CD1c-positive myeloid dendritic cell (primary cell): ENCODE measurements at regions not wholly inside any gene's neighbourhood (a gene's known extent, or its start where the extent isn't known, plus 50 kb on each side); places are given as distances from the start of the nearest gene placed in this dataset.

Experiments
- DNase-seq: peaks from one replicate; pipeline ENCODE4 v3.0.0-alpha.2; 2016; ENCODE audit errors: extremely low spot score

GRCh38 chr10:78706256-78706655 is 362.5 kb upstream of the ZMIZ1 start:
- no peak for DNase-seq

DNA sequence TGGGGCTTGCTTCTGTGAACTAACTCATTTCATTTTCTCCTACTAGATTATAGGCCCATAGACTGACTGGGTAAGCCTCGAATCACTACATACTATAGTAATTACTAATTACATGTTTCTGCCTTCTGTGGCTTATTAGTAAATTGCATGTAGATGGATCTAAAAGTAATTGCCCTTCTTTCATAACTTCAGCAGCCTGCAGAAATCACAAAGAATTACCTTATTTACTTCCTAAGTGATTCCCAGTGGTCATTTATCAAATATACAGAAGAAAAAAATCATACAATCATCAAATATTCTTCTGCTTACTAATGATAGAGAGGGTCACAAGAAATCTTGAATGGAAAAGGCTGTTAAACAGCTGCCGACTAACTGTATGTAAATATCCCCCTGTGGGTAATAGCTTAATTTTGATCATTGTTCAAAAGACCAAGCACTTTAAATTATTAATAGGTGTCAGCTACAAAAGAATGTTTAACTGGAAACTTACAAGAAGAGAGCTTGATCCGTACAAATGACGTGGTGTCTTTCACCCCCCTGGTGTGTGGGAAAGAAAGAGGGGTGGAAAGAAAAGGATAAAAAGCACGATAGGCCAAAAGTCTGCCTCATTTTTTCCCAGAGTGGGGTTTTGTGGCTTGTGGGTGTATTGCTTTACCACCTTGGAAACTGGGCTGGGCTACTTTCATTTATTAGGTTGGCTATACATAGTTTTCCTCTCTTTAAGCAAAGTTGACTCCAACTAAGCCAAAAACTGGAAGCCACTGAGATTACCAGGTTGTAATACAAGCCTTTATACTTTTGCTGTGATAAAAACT is 361.8 kb upstream of the ZMIZ1 start:
- DNase-seq: no peak

DNA sequence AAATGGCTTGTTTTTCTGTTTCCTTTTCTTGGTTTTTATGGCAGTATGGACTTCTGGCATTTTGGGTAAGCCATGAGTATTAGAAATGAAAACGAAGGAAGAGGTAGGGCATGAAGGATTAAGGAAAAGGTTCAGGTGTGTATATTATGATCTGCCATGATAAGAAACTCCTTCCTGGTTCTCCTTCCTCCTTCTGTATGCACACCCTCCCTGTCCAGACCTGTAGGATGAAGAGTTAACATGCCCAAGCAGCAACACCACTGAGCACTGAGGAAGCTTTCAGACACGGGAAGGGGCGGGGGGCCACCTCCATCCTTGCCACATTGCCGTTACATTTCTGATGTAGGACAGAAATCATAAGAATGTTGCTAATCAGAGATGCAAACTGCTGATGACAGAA is 361.0 kb upstream of the ZMIZ1 start:
- DNase-seq: no peak

DNA sequence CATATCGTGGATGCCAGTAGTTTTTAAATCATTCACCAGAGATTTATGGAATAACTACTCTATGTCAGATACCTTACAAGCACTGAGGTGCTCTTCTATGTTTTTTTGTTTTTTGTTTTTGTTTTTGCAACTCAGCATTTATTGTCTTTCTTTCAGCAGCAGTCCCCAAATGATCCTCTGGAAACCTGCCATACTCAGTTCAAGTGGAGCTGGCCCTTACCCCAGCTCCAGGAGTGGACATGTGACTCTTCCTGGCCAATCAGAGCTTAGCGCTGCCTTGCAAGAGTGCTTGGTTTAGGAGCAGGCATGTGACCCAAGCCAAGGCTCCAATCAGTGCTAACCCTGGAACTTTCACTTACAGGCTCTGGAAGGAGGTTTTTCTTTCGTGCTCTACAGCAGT is 356.6 kb upstream of the ZMIZ1 start:
- no peak for DNase-seq

GRCh38 chr10:78713659-78714058 is 355.1 kb upstream of the ZMIZ1 start:
- DNase-seq: no peak

DNA sequence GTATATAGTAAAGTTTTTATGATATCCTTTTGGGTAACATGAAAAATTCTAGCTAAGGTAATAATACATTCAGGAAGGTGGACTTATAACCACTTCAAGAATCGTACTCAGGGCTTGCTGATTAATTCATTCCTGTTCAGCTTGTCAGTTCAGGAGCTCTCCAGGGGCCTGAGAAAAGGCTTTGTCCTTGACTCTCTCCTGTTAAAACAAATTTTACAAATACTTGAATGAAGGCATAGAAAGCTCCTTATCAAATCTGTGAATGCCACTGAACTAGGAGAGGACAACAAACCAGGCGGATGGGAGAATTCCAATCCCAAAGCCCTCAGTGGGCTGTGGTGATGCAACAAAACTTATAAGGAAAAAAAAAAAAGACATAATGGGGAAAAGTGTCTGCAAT is 354.5 kb upstream of the ZMIZ1 start:
- DNase-seq: no peak

DNA sequence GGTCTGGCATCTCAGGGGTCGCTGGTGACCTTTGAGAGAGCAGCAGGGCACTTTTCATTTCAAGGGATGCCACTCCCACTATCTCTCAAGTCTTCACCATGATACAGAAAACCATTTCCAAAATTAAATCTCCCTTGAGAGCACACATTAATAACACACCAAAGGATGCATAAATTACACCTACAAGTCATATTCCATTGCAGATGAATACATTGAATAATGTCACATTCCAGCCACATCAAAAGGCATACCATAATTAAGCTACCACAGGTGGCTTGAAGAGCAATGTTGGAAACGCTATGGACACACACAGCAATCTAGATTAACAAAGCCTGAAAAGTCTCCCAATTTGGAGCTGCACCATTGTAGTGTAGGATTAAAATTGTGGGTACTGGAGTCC is 353.3 kb upstream of the ZMIZ1 start:
- DNase-seq: no peak

- no peak for DNase-seq
These were observed 352.6 kb upstream of the ZMIZ1 start for GRCh38 chr10:78716043-78716660.

DNA sequence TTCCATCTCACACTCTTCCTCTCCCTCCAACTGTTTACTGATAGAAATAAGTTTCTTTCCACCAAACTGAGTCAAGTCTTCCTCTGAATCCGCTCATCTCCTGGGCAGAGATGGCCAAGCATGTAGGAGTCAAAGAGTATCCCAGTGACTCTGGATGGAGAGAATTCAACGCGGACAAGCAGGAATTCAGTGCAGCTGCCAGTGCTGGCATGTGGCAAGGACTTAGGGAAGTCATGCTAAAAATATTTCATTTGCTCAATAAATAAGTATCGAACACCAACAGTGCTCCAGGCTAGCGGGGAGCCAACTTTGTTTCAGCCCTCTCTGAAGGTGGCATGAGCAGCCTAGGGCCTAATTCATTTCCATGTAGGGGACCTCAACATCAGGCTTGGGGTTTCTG is 351.6 kb upstream of the ZMIZ1 start:
- no peak for DNase-seq

- no peak for DNase-seq
These were observed 350.7 kb upstream of the ZMIZ1 start for GRCh38 chr10:78718032-78718572.

DNA sequence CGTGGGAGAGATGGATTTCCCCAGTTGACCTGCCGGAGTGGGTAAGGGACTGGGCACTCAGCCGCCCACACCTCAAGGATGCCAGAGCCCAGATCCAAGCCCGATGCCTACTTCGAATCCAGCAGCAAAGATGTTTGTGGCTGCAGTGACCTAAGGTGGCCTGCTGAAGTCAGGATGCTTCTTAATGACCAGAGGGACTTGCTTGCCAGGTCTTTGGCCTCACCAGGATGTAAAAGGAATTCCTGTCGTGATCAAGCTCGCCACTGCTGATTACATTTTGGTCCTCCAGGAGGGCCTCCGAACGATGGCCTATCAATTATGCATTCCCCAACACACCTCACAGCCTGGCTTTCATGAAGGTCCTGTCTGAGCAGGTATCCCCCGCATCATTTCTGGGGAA is 349.5 kb upstream of the ZMIZ1 start:
- no peak for DNase-seq

DNA sequence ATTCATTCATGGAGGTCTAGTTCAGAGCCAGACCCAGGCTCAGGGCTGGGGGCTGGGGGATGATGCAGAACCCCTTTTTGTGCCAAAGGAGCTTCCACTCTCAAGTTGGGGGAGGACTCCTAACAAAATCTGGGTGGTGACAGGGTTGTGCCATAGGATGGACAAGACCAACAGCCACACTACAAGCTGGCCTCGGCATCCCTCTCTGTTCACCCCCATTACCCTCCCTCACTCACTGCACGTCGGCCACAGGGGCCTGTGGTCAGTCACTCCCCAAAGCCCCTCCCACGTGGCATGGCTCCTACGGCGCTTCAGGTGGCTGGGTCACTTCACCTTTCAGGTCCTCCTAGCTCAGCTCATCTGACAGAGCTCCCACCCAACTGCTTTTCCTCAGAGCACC is 348.7 kb upstream of the ZMIZ1 start:
- DNase-seq: no peak

GRCh38 chr10:78721231-78721630 is 347.5 kb upstream of the ZMIZ1 start:
- DNase-seq: no peak

- no peak for DNase-seq
These were observed 343.9 kb upstream of the ZMIZ1 start for GRCh38 chr10:78724846-78725245.

DNA sequence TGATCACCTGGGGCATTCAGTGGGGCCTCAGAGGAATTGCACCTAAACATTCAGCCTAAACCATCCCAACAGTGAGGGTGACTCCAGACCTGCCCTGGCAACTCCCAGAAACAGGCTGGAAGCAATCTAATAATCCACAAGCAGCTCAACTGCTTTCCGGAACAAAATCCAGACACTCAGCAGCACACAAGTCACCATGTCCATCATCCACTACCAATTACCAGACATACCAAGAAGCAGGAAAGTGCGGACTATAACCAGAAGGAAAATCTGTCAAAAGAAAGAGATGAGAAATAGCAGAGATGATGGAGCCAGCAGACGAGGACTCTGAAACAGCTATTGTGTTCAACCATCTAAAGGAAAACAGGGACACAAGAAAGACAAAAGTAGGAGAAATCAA is 342.6 kb upstream of the ZMIZ1 start:
- no peak for DNase-seq

DNA sequence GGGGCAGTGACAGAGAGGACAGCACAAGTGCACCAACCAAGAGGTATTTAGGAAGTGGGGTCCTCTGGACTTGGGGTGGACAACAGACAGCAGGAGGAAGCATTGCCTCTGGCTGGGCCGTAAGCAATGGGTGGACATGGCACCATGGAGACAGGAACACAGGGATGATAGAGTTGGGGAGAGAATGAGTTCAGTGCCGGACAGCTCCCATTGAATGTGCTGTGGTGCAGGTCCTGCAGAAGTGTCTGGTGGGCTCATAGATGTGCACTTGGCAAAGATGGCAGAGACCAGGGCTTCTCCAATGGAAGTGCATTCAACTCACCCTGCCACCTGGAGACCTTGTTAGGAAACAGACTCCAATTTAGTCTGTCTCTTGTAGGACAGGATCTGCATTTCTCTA is 341.5 kb upstream of the ZMIZ1 start:
- no peak for DNase-seq

DNA sequence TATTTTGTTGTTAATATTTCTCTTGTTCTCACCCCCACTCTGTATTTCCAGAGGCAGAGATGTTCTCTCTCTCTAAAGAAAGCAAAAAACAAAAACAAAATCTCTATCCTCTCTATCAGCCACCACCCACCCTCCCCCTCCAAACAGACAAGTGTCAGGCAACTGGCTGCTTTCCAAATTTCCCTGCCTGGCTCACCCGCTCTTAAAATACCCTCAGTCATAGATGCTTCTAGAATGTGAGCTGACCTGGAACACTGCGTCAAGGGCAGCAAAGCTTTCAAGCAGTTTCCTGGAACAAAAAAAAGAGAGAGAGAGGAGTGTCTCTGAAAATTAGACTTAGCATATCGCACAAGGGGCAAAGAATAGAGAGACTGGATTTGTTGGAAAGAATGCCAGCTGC is 341.0 kb upstream of the ZMIZ1 start:
- no peak for DNase-seq

DNA sequence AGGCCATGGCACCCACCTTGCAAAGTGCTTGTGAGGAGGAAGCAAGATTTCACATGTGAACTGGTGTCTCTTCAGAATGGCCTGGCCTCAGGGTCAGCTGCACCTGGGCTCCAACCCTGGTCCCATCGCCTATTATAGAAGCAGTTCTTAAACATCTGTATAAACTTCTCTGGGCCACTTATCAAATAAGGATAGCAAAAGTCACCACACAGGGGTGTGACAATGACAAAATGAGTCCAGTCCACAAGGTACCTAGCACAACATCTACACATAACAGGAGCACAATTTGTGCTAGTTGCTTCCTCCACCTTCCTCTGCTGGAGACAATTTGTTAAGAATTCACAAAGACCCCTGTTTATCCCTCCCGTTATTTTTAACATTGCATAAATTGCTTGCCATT is 340.6 kb upstream of the ZMIZ1 start:
- no peak for DNase-seq

- no peak for DNase-seq
These were observed 339.4 kb upstream of the ZMIZ1 start for GRCh38 chr10:78729366-78729765.

DNA sequence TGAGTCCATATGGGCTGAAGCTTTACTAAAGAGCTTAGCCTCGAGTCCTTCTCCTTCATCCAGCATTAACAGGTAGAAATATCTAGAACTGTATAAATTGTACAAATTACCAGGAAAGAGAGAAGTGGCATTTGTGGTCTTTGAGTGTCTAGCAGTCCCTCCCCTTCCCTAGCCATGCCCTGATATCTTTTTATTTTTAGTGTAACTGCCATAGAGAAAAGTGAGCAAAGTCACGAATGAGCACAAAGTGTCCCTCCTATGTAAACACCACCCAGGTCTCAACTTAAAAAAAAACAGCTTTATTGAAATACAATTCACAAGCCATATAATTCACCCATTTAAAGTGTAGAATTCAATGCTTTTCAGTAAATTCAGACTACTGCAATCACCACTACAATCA is 339.0 kb upstream of the ZMIZ1 start:
- no peak for DNase-seq

DNA sequence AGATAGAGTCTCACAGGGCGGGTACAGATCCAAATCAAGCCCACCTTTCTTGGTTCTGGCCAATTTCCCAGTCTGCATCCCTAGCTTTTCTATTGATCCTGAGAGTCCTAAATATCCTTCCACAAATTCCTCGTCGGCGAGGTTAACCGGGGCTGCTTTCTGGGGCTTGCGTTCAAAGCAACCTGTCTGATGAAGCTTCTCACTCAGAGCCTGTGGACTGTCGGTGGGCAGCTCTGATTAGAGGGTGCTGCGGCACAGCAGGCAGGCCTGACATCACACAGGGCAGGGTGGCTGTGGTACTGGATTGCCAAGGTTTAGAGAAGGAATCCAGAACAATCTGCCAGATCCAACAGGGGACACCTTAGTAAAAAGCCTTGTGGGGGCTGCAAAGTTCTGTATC is 338.0 kb upstream of the ZMIZ1 start:
- DNase-seq: no peak

DNA sequence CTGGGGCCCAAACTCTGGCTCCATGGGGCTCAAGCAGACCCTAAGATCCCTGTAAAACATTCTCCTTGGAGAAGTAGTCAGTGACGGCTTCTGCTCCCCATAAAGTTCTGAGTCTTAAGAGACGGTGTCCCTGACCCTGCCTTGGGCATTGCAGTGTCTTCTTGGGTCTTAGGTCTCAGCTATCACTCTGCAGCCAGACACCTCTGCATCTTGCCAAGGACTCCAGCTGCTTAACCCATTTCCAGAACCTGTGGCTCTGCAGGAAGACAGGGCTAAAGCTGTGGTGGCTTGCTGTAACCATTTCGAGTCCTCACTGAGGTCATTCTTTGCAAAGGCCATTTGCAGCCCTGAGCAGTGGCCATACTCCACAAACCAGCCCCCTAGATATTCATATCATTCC is 337.1 kb upstream of the ZMIZ1 start:
- DNase-seq: no peak

GRCh38 chr10:78732381-78732780 is 336.4 kb upstream of the ZMIZ1 start:
- no peak for DNase-seq
